ENCODE measurements at regions not wholly inside any gene's neighbourhood (a gene's known extent, or its start where the extent isn't known, plus 50 kb on each side); places are given as distances from the start of the nearest gene placed in this dataset.

DNA sequence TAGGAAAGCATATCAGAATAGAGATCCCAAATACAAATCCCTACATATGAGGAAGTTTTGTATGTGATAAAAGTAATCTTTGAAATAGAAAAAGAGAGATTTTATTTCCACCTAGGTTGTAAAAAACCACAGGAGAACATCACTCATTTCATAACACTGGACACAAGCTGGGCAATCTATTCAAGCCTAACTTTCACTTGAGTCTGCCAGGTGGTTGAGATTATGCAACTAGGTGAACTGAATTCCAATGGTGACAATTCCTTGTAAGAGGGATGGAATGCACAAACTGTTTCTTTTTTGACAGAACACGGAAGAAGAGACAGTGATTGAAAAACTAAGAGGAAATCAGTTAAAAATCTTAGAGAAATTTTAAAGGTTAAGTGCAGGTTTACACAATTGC, 619.6 kb upstream of the TMEFF2 start:
- TF ChIP-seq, protein P1, sequence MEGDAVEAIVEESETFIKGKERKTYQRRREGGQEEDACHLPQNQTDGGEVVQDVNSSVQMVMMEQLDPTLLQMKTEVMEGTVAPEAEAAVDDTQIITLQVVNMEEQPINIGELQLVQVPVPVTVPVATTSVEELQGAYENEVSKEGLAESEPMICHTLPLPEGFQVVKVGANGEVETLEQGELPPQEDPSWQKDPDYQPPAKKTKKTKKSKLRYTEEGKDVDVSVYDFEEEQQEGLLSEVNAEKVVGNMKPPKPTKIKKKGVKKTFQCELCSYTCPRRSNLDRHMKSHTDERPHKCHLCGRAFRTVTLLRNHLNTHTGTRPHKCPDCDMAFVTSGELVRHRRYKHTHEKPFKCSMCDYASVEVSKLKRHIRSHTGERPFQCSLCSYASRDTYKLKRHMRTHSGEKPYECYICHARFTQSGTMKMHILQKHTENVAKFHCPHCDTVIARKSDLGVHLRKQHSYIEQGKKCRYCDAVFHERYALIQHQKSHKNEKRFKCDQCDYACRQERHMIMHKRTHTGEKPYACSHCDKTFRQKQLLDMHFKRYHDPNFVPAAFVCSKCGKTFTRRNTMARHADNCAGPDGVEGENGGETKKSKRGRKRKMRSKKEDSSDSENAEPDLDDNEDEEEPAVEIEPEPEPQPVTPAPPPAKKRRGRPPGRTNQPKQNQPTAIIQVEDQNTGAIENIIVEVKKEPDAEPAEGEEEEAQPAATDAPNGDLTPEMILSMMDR (IDR thresholded peaks at IDR 0.05; ENCODE audit: poor library complexity, severe bottlenecking), result no peak
- no peak for ATAC-seq (ENCODE audit: low read depth)
- no peak overlapping the region for H3K27ac ChIP-seq (ENCODE audit: poor library complexity, severe bottlenecking)

GRCh38 chr2:192813341-192813740, 618.6 kb upstream of the TMEFF2 start:
- Histone ChIP-seq H3K36me3 (ENCODE audit: low read depth) (no peaks in the 10 kb centered on the region), H3K27me3 (ENCODE audit: insufficient read depth, poor library complexity, severe bottlenecking) (no peaks in the 10 kb centered on the region), H3K27ac (ENCODE audit: poor library complexity, severe bottlenecking) (no peak overlapping the region), H3K4me3 (ENCODE audit: severe bottlenecking) (no peak overlapping the region), H3K4me1 (ENCODE audit: insufficient read depth, poor library complexity, severe bottlenecking) (no peaks in the 10 kb centered on the region), H3K9me3 (ENCODE audit: severe bottlenecking) (no peaks in the 10 kb centered on the region)
- TF ChIP-seq, protein P1 (IDR thresholded peaks at IDR 0.05; ENCODE audit: poor library complexity, severe bottlenecking), result no peak
- ATAC-seq (ENCODE audit: low read depth) (no peak), DNase-seq (ENCODE audit: low spot score) (no peak)

More for the DNA sequence above, 619.6 kb upstream of the TMEFF2 start:
- DNase-seq (ENCODE audit: low spot score), result no peak
- Histone ChIP-seq H3K36me3 (ENCODE audit: low read depth) (no peaks in the 10 kb centered on the region), H3K4me1 (ENCODE audit: insufficient read depth, poor library complexity, severe bottlenecking) (no peaks in the 10 kb centered on the region), H3K27me3 (ENCODE audit: insufficient read depth, poor library complexity, severe bottlenecking) (no peaks in the 10 kb centered on the region), H3K9me3 (ENCODE audit: severe bottlenecking) (no peaks in the 10 kb centered on the region), H3K4me3 (ENCODE audit: severe bottlenecking) (no peak overlapping the region)

DNA sequence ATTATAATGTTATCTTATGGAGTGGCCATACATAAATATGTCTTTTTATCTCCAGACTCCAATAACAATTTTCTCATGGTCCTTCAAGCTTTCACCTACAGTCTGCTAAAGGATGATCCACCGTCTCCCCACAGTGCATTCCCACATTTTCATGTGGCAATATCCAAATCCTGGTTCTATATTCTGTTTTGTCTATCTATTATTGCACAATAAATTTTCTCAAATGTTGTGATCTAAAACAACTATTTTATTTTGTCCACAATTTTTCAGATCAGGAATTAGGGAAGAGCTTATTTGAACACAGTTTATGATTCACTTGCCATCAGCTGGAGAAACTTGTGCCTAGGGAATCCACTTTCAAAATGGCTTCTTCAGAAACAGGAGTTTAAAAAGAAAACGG, 614.4 kb upstream of the TMEFF2 start:
- Histone ChIP-seq H3K9me3 (ENCODE audit: severe bottlenecking) (no peaks in the 10 kb centered on the region), H3K4me1 (ENCODE audit: insufficient read depth, poor library complexity, severe bottlenecking) (no peaks in the 10 kb centered on the region), H3K36me3 (ENCODE audit: low read depth) (no peaks in the 10 kb centered on the region), H3K27ac (ENCODE audit: poor library complexity, severe bottlenecking) (no peak overlapping the region), H3K4me3 (ENCODE audit: severe bottlenecking) (no peak overlapping the region), H3K27me3 (ENCODE audit: insufficient read depth, poor library complexity, severe bottlenecking) (no peaks in the 10 kb centered on the region)
- DNase-seq (ENCODE audit: low spot score) (no peak), ATAC-seq (ENCODE audit: low read depth) (no peak)
- TF ChIP-seq, protein P1 (IDR thresholded peaks at IDR 0.05; ENCODE audit: poor library complexity, severe bottlenecking), result no peak

GRCh38 chr2:192783643-192784042, 588.9 kb upstream of the TMEFF2 start:
- Histone ChIP-seq H3K27me3 (ENCODE audit: insufficient read depth, poor library complexity, severe bottlenecking) (no peaks in the 10 kb centered on the region), H3K36me3 (ENCODE audit: low read depth) (no peaks in the 10 kb centered on the region), H3K4me1 (ENCODE audit: insufficient read depth, poor library complexity, severe bottlenecking) (no peaks in the 10 kb centered on the region), H3K9me3 (ENCODE audit: severe bottlenecking) (no peaks in the 10 kb centered on the region), H3K27ac (ENCODE audit: poor library complexity, severe bottlenecking) (no peak overlapping the region), H3K4me3 (ENCODE audit: severe bottlenecking) (no peak overlapping the region)
- DNase-seq (ENCODE audit: low spot score), result no peak
- no peak for ATAC-seq (ENCODE audit: low read depth)
- TF ChIP-seq, protein P1 (IDR thresholded peaks at IDR 0.05; ENCODE audit: poor library complexity, severe bottlenecking), result no peak

GRCh38 chr2:192775459-192776262, 580.9 kb upstream of the TMEFF2 start:
- ATAC-seq (ENCODE audit: low read depth) (no peak), DNase-seq (ENCODE audit: low spot score) (no peak)
- no peak overlapping the region for H3K4me3 ChIP-seq (ENCODE audit: severe bottlenecking)
- no peaks in the 10 kb centered on the region for H3K9me3 ChIP-seq (ENCODE audit: severe bottlenecking)
- H3K36me3 ChIP-seq (ENCODE audit: low read depth), result no peaks in the 10 kb centered on the region
- H3K27me3 ChIP-seq (ENCODE audit: insufficient read depth, poor library complexity, severe bottlenecking), result no peaks in the 10 kb centered on the region
- TF ChIP-seq, protein P1 (IDR thresholded peaks at IDR 0.05; ENCODE audit: poor library complexity, severe bottlenecking), result no peak
- H3K27ac ChIP-seq (ENCODE audit: poor library complexity, severe bottlenecking), result no peak overlapping the region
- H3K4me1 ChIP-seq (ENCODE audit: insufficient read depth, poor library complexity, severe bottlenecking), result no peaks in the 10 kb centered on the region
